Pons (tissue), 1 donor: ENCODE measurements at regions not wholly inside any gene's neighbourhood (a gene's known extent, or its start where the extent isn't known, plus 50 kb on each side); places are given as distances from the start of the nearest gene placed in this dataset.
"Not testable (repeated sequence)": the region's sequence is repeated elsewhere in the genome, so short reads cannot be mapped to it uniquely, and the experiment has no call there.

Experiments
- DNase-seq: peaks from one replicate; pipeline ENCODE4 v3.0.0-alpha.2; 2016; ENCODE audit warnings: low spot score

DNA sequence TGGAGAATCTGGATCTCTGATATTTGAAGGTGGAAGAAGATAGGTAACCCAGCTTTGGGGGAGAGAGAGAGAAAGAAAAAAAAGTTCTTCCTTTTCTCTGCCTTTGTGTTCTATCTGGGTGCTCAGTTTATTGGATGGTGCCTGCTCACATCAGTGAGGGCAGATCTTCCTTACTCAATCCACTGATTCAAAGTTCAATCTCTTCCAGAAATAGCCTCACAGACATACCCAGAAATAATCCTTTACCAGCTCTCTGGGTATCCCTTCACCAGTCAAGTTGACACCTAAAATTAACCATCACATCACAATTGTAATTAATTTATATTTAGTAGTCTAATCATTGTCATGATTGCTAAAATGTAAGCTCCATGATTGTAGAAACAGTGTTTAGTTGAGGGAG lies 189.1 kb downstream of the EPM2A start:
- DNase-seq, result no peak

DNA sequence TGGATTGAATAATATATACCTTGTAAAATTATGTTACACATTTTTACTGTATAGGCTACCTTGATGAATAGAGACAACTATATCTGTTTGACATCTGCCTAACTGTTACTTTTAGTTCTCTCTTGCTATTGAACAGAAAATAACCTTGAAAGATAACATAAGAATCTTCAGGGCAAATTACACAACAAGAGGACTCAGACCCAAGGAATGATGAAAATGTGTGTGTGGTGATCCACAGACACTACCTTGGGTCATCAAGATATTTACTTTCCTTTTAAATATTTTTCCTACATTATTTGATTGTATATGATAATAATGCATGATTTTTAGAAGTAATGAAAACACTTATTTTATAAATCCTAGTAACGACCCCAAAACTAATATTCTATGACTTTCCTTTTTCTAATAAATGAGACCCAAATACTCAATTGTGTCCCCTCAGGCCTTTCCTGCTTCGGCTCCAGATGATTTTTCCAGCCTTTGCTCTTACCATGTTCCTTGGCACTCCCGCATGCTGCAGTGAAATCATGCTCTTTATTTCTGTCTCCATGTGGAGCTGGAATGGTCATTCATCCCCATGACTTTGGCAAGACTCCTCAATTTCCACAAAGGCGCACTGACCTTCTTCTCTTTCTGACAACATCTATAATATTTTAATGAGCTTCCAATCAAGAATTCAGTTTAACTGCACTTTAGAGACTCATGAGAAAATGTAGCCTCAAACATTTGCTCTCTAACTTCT lies 187.6 kb downstream of the EPM2A start:
- peak; percentile 30 for DNase-seq

GRCh38 chr6:145548933-145549648 lies 186.2 kb downstream of the EPM2A start:
- no peak for DNase-seq

GRCh38 chr6:145551164-145551563 lies 184.2 kb downstream of the EPM2A start:
- no peak for DNase-seq

- no peak for DNase-seq
Observed at GRCh38 chr6:145555084-145555483, 180.2 kb downstream of the EPM2A start.

- DNase-seq, result no peak
Observed at GRCh38 chr6:145557474-145557873, 177.8 kb downstream of the EPM2A start.

DNA sequence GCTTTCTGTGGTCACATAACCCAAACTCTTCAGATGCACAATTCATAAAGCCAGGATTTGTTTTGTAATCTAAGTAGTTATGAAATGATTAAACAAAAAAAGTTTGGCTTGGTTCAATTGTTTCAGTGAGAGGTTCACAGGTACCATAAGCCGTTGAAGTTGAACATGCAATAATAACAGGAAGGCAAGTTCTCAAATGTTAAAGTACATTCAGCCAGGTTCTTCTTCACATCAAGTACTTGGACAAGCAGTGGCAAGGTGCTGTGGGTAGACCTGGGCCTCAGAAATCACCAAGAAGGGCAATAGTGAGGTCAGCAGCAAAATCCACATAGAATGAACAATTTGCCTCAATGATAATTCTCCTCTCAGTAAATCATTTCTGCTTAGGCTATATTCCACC lies 175.5 kb downstream of the EPM2A start:
- no peak for DNase-seq

- peak; percentile 89 for DNase-seq
Observed at GRCh38 chr6:145561095-145562072, 173.9 kb downstream of the EPM2A start.

DNA sequence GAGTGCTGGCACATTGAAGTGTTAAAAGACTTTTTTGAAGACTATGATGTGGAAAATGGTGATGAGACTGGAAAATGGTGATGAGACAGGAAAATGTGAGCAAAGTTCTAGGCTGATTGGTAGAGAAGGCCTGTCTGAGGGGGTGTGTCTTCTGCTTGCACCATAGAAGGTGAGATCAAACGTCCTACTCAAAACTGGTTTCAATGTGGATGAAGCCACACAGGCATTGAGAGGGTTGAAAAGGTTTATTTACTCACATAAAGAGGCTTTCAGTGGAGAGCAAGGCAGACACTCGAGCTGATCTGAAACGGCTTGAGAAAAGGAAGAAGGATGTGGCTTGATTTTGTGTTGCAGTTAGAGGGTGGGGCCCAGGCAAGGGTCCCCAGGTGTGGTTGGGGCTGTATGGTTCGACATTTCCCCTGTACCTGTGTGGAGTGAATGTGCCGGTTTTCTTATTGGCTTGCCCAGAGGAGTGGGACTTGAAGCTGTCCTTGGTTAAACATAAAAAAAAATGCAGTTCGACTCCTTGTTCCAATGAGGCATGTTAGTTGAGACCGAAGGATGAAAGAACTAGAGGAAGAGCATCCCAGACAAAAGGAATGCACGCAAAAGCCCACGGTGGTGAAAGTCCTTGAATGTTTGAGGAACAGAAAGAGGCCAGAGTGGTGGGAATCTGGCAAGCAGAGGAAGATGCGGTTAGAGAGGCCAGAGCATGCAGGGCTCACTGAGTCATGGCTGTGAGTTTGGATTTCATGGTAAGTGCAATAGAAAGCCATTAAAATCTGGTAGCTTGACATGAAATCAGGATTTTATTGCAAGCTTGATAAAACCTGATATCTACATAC lies 172.3 kb downstream of the EPM2A start:
- DNase-seq, result no peak

- no peak for DNase-seq
Observed at GRCh38 chr6:145564553-145564952, 170.8 kb downstream of the EPM2A start.

GRCh38 chr6:145567684-145568252 lies 167.6 kb downstream of the EPM2A start:
- no peak for DNase-seq

GRCh38 chr6:145569140-145569539 lies 166.2 kb downstream of the EPM2A start:
- no peak for DNase-seq

DNA sequence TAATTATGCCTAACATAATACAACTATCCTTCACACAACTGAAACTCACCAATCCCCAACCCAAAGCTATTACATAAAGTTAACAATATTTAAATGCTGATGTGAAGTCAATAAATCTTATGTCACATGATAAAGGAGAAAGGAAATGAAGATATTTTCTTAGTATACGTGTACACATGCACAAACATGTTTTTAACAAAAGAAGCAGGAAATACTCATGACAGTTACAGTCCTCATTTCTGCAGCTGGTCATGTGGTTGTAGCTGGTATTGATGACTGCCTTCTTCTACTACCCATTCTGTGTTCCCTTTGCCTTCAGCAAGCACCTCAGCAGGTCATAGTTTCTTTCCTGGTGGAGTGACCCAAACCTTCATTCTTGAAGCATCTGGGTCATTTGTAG lies 165.0 kb downstream of the EPM2A start:
- not testable (repeated sequence) for DNase-seq

GRCh38 chr6:145574269-145574668 lies 161.1 kb downstream of the EPM2A start:
- not testable (repeated sequence) for DNase-seq
